ENCODE measurements at regions not wholly inside any gene's neighbourhood (a gene's known extent, or its start where the extent isn't known, plus 50 kb on each side); places are given as distances from the start of the nearest gene placed in this dataset.
A peak's percentile ranks its signal among the peaks of the same experiment; 100 is the strongest.

DNA sequence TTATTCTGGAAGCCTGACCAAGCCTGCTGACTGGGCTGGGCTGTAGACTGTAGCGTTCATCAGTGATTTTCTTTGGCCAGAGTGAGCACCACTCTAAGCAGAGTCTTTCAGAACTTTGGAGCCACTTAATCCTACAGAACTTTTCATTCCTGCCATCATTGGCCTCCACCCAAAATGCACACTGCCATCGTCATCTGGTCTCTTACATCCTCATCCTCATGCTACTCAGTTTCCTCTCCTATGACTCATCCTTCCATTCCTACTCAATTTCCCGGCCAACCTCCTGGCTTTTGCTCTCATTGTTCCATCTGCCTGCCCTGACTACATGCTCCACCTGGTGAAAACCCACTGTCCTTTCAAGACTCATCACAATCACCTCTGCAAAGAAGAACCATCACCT, 233.8 kb upstream of the USP25 start:
- Histone ChIP-seq H3K23ac (ENCODE audit: low read depth, low read length) (no peak overlapping the region), H3K9me1 (ENCODE audit: insufficient read depth, low read length) (no peaks in the 10 kb centered on the region), H2AFZ (replicated peaks; ENCODE audit: low read length, poor library complexity) (no peak overlapping the region), H3K4me3 (ENCODE audit: insufficient read depth, low read depth, low read length) (no peak overlapping the region), H4K5ac (ENCODE audit: low read depth, low read length) (no peak overlapping the region), H3K9ac (ENCODE audit: low read depth, low read length) (no peak overlapping the region), H3K4me2 (ENCODE audit: low read depth, low read length) (no peak overlapping the region), H3K4me1 (ENCODE audit: control insufficient read depth, insufficient read depth, low read length) (no peaks in the 10 kb centered on the region), H4K20me1 (ENCODE audit: insufficient read depth, low read length) (no peaks in the 10 kb centered on the region), H3K4ac (ENCODE audit: low read depth, low read length) (no peak overlapping the region), H3K9me3 (ENCODE audit: control insufficient read depth, insufficient read depth, low read length) (no peaks in the 10 kb centered on the region), H3K18ac (ENCODE audit: low read depth, low read length) (no peak overlapping the region), H2AK9ac (replicated peaks; ENCODE audit: low read depth, low read length, poor library complexity) (no peak overlapping the region), H3K14ac (replicated peaks; ENCODE audit: low read depth, low read length) (no peak overlapping the region), H3K27me3 (ENCODE audit: control insufficient read depth, insufficient read depth, low read length) (no peaks in the 10 kb centered on the region; the same call in 1 of the 2 replicates), H2BK120ac (ENCODE audit: low read depth, low read length) (no peak overlapping the region), H2BK15ac (ENCODE audit: low read depth, low read length) (no peak overlapping the region), H4K91ac (ENCODE audit: insufficient read depth, low read depth, low read length) (no peak overlapping the region), H2BK20ac (ENCODE audit: low read depth, low read length) (no peak overlapping the region), H4K8ac (ENCODE audit: low read depth in 2 of 2, low read length in 2 of 2) (no peak overlapping the region), H2AK5ac (ENCODE audit: low read depth, low read length) (no peak overlapping the region), H3K79me1 (ENCODE audit: low read depth in 1 of 2, low read length in 2 of 2) (no peaks in the 10 kb centered on the region), H3K27ac (ENCODE audit: insufficient read depth, low read length) (no peak overlapping the region), H2BK5ac (ENCODE audit: low read depth, low read length, poor library complexity, severe bottlenecking) (no peak overlapping the region), H3K56ac (ENCODE audit: extremely low read depth, insufficient read depth, low read length) (no peak overlapping the region), H3K36me3 (ENCODE audit: control insufficient read depth, insufficient read depth, low read length) (no peaks in the 10 kb centered on the region)
- in situ Hi-C loops (cut with MboI; ENCODE audit: low sequenced_read_pairs), result loop anchor here (25.0 kb wide), 1 partner anchor 634 kb away; no protein-coding TSS in a partner anchor
- POLR2A ChIA-PET (ENCODE audit: unreplicated experiment), result no interaction called here
- ATAC-seq (ENCODE audit: low read depth) (no peak), DNase-seq (peak; percentile 0)
- no TSS peak for BruUV-seq (replicated peaks)
- dilution Hi-C loops (cut with HindIII; ENCODE audit: low sequenced_read_pairs, unreplicated experiment), result no loop called here
- CTCF ChIA-PET, result no interaction called here
- 54% methylated on average over 3 of the region's 3 CpGs; no CpG with 5 or more reads in 1 of the 2 experiments for WGBS, 2 experiments (ENCODE audit: extremely low coverage in 2 of 2, insufficient read length in 1 of 2)
- intact Hi-C loops (cut with micrococcal nuclease), result no loop called here
- TF ChIP-seq CTCF (conservative IDR thresholded peaks at IDR 0.05; ENCODE audit: low read depth, low read length), result no peak
- no peak for TF ChIP-seq NFE2L2 (IDR thresholded peaks at IDR 0.05; ENCODE audit: low read depth, low read length)
- no peak for TF ChIP-seq FOS (IDR thresholded peaks at IDR 0.05; ENCODE audit: low read depth, low read length)

All from IMR-90 (cell line).